ENCODE measurements at regions not wholly inside any gene's neighbourhood (a gene's known extent, or its start where the extent isn't known, plus 50 kb on each side); places are given as distances from the start of the nearest gene placed in this dataset.

GRCh38 chr6:120405947-120406346 lies 928.3 kb downstream of the TBC1D32 start:
- DNase-seq: no peak
- Histone ChIP-seq H2AFZ (ENCODE audit: insufficient read depth, low read depth, low read length, poor library complexity, severe bottlenecking) (no peak overlapping the region), H3K4me3 (replicated peaks in 1 of 3; ENCODE audit: low read depth in 2 of 3, low read length in 3 of 3) (no peak overlapping the region), H3K9ac (ENCODE audit: insufficient read depth, low read length, poor library complexity, severe bottlenecking) (no peak overlapping the region), H4K20me1 (ENCODE audit: insufficient read depth, low read length) (no peaks in the 10 kb centered on the region), H3K4me1 (ENCODE audit: control insufficient read depth in 1 of 2, insufficient read depth in 2 of 2, low read length in 2 of 2) (no peaks in the 10 kb centered on the region), H3K4me2 (replicated peaks; ENCODE audit: extremely low read depth, low read length, poor library complexity, severe bottlenecking) (no peak overlapping the region), H3K9me3 (replicated peaks in 1 of 2; ENCODE audit: control insufficient read depth in 1 of 2, insufficient read depth in 1 of 2, low read length in 2 of 2) (no peaks in the 10 kb centered on the region), H3K27me3 (ENCODE audit: control insufficient read depth in 2 of 2, insufficient read depth in 2 of 2, low read length in 2 of 2) (no peaks in the 10 kb centered on the region), H3K27ac (ENCODE audit: low read depth in 1 of 2, low read length in 2 of 2) (no peak overlapping the region), H3K79me2 (ENCODE audit: insufficient read depth, low read length) (no peaks in the 10 kb centered on the region), H3K36me3 (replicated peaks in 1 of 2; ENCODE audit: control insufficient read depth in 1 of 2, insufficient read depth in 2 of 2, low read length in 2 of 2) (no peaks in the 10 kb centered on the region)
- H3K27ac Mint-ChIP-seq: no peak overlapping the region
- no peaks in the 10 kb centered on the region for H3K36me3 Mint-ChIP-seq
- no peak overlapping the region for H3K4me3 Mint-ChIP-seq
- no peak for TF ChIP-seq CTCF (IDR thresholded peaks at IDR 0.05)
- peaks cover 0 to 5% (median 3%) of the 10 kb centered on the region in 7 donors for H3K9me3 Mint-ChIP-seq
- intact Hi-C loops (cut with micrococcal nuclease): no loop called here
- H3K27me3 Mint-ChIP-seq (ENCODE audit: low read depth in 3 of 3): peaks cover 0 to 2% (median 1%) of the 10 kb centered on the region in 3 donors
- H3K4me1 Mint-ChIP-seq: no peaks in the 10 kb centered on the region
- no CpG with 5 or more reads among the region's 3 CpGs for WGBS (ENCODE audit: insufficient coverage)

GRCh38 chr6:120395784-120396183 lies 938.5 kb downstream of the TBC1D32 start:
- no peak for TF ChIP-seq CTCF (IDR thresholded peaks at IDR 0.05)
- DNase-seq: no peak
- H3K4me3 Mint-ChIP-seq: no peak overlapping the region
- no peaks in the 10 kb centered on the region for H3K9me3 ChIP-seq (replicated peaks in 1 of 2; ENCODE audit: control insufficient read depth in 1 of 2, insufficient read depth in 1 of 2, low read length in 2 of 2)
- WGBS (ENCODE audit: insufficient coverage): no CpG with 5 or more reads among the region's 1 CpG
- no peak overlapping the region for H3K27ac Mint-ChIP-seq
- H3K27me3 Mint-ChIP-seq (ENCODE audit: low read depth in 3 of 3): peaks cover 0 to 2% (median 0%) of the 10 kb centered on the region in 3 donors
- no peaks in the 10 kb centered on the region for H3K4me1 ChIP-seq (ENCODE audit: control insufficient read depth in 1 of 2, insufficient read depth in 2 of 2, low read length in 2 of 2)
- no peak overlapping the region for H3K4me2 ChIP-seq (replicated peaks; ENCODE audit: extremely low read depth, low read length, poor library complexity, severe bottlenecking)
- H3K27me3 ChIP-seq (ENCODE audit: control insufficient read depth in 2 of 2, insufficient read depth in 2 of 2, low read length in 2 of 2): no peaks in the 10 kb centered on the region
- H3K27ac ChIP-seq (ENCODE audit: low read depth in 1 of 2, low read length in 2 of 2): no peak overlapping the region
- H3K36me3 Mint-ChIP-seq: no peaks in the 10 kb centered on the region
- no peak overlapping the region for H3K4me3 ChIP-seq (replicated peaks in 1 of 3; ENCODE audit: low read depth in 2 of 3, low read length in 3 of 3)
- H3K9ac ChIP-seq (ENCODE audit: insufficient read depth, low read length, poor library complexity, severe bottlenecking): no peak overlapping the region
- intact Hi-C loops (cut with micrococcal nuclease): no loop called here
- H2AFZ ChIP-seq (ENCODE audit: insufficient read depth, low read depth, low read length, poor library complexity, severe bottlenecking): no peak overlapping the region
- no peaks in the 10 kb centered on the region for H3K36me3 ChIP-seq (replicated peaks in 1 of 2; ENCODE audit: control insufficient read depth in 1 of 2, insufficient read depth in 2 of 2, low read length in 2 of 2)
- no peaks in the 10 kb centered on the region for H3K4me1 Mint-ChIP-seq
- H4K20me1 ChIP-seq (ENCODE audit: insufficient read depth, low read length): no peaks in the 10 kb centered on the region
- H3K9me3 Mint-ChIP-seq: no peaks in the 10 kb centered on the region
- H3K79me2 ChIP-seq (ENCODE audit: insufficient read depth, low read length): no peaks in the 10 kb centered on the region
